HG02623 (cell line): ENCODE measurements at regions not wholly inside any gene's neighbourhood (a gene's known extent, or its start where the extent isn't known, plus 50 kb on each side); places are given as distances from the start of the nearest gene placed in this dataset.

ENCODE experiments used
- ATAC-seq: cut with Tn5 transposase; IDR thresholded peaks from one replicate; pipeline ENCODE4 v1.9.1; 2021; ENCODE audit warnings: moderate library complexity; ENCODE audit not compliant: unreplicated experiment

- no peak for ATAC-seq
Observed at GRCh38 chr6:138004430-138005287, 102.6 kb downstream of the PERP start.

- no peak for ATAC-seq
Observed at GRCh38 chr6:138005846-138006245, 101.4 kb downstream of the PERP start.

DNA sequence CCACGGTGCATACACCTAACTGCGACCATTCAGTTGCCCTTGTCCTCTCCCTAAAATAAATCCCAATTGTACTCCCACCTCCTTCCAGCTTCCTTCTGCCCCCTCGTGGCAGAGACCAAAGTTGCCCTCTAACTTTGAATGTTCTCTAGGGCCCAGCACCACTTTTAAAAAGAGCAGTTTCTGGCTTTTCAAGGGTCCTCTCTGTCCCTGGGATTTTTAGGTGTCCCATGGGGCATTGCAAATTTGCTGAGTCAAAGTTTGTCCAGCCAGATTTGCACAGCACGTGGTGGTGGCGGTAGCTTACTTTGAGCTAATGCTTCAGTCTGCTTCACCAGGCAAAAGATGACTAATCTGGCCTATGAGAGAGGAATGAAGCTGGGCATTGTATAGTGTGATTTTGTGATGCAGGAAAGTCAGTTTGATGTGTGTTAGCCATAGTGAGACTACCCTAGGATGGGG, 100.2 kb downstream of the PERP start:
- no peak for ATAC-seq

DNA sequence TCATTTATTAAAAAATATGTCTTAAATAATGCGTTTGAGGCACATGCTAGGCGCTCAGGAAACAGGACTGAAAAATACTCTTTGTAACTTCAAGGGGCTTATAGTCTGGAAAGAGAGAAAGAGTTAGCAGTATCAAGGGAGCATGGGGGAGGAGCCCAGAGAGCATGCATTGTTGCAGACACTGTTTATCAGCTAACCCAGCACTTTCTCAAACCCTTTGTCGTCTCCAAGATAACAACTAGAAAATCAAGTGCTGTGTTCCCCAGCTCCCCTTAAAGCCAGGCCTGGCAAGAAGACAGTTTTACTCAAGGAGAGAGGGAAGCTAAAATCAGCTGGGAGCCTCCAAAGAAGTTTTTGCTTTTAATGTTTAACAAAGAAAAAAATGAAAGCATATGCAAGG, 98.4 kb downstream of the PERP start:
- ATAC-seq: no peak

DNA sequence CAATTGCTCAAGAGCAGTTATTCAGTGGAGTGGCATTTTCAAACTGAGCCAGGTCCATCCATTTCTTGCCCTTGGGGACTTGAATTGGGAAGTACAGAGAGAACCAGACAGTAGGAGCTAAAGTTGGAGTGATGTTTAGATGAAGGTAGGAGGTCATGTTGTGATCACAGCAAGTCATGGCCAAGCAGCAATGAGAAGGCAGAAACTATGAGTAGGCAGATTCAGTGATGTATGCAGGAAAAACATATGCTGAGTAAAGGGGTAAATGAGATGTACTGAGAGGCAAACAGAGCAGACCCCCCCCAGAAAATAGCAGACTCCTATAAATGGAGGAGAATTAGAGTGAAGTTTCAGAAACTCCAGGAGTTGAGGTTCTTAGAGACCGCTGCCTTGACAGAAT, 95.8 kb downstream of the PERP start:
- ATAC-seq: no peak

- no peak for ATAC-seq
Observed at GRCh38 chr6:138012682-138013081, 94.5 kb downstream of the PERP start.

GRCh38 chr6:138013959-138014358, 93.3 kb downstream of the PERP start:
- ATAC-seq: no peak

- no peak for ATAC-seq
Observed at GRCh38 chr6:138017166-138017757, 90.0 kb downstream of the PERP start.

- ATAC-seq: no peak
Observed at GRCh38 chr6:138018297-138018696, 88.9 kb downstream of the PERP start.

- no peak for ATAC-seq
Observed at GRCh38 chr6:138025528-138025978, 81.7 kb downstream of the PERP start.

GRCh38 chr6:138026342-138026741, 80.9 kb downstream of the PERP start:
- no peak for ATAC-seq

DNA sequence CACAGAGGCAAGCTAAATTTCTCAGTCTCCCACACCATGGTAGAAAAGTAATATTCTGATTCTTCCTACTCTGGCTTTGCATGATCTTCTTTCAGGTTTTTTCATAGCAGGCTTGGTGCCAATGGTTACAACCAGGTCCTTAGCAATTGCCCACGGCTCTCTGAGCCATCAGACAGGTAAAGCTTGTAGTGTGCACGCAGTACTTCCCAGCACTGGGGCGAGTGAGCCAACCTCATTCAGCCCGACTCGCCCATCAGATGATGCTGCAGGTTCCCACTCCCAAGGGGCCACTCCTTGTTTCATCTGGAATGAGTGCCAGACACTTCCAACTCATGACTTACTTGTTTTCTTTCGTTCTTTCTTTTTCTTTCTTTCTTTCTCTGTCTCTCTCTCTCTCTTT, 78.3 kb downstream of the PERP start:
- no peak for ATAC-seq

GRCh38 chr6:138030872-138031271, 76.3 kb downstream of the PERP start:
- no peak for ATAC-seq

DNA sequence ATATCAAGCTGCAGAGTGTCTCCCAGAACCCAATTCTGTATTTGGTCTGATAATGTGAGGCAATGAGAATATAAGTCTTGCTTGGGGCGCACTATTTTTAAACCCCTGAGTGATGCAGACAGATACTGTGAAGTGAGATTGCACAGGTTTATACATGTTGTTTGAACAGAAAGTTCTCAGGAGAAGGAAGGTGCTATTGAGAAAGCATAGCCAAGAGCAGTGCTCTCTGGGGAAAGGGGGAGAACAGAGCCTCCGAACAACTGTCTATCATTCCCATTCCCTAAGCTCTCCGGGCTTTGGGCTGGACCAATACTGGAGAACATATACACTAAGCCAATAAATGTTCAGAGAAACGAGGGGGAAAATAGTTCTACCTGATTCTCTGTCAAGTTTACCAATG, 75.8 kb downstream of the PERP start:
- no peak for ATAC-seq

- ATAC-seq: no peak
Observed at GRCh38 chr6:138031850-138032249, 75.4 kb downstream of the PERP start.

- no peak for ATAC-seq
Observed at GRCh38 chr6:138032571-138032970, 74.6 kb downstream of the PERP start.

DNA sequence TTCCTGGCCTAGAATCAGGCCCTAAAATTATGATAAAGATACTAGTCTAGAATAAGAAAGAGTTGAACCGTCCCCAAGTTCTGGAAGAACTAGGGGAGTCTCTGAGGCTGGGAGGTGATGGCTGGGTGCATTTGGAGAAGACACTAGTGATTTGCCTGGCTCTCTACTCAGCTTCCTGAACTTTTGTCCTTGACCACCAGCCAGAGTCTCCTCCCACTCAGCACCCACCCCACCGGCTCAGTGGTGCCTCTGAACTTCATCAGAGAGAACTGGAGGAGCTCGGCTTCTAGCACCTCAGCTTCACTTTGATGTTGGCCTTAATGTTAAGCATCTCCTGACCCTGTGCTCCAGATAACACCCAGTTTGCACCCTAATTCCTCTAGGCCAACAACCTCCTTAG, 73.0 kb downstream of the PERP start:
- no peak for ATAC-seq

- ATAC-seq: no peak
Observed at GRCh38 chr6:138035070-138035469, 72.1 kb downstream of the PERP start.

- ATAC-seq: no peak
Observed at GRCh38 chr6:138036111-138036510, 71.1 kb downstream of the PERP start.

DNA sequence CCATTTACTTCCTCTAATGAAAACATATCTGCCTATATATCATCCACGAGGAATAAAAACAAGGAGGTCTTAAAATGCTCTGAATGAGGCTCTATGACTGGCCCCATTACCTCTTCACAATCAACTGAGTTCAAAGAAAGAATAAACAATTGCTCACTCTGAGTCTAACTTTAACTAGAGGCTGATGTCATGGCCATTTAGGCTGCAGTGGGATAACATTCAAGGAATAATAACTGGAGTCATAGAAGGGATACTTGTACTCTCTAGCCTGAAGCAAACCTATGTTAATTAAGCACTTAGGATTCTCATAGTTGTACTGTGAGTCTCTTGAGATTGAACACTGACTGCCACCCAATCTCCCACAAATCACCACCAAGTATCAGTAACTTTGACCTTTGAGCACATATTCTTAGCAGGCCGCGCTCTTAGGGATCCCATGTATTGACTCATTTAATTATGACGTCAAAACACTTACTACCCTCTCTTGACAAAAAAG, 70.2 kb downstream of the PERP start:
- ATAC-seq: no peak

DNA sequence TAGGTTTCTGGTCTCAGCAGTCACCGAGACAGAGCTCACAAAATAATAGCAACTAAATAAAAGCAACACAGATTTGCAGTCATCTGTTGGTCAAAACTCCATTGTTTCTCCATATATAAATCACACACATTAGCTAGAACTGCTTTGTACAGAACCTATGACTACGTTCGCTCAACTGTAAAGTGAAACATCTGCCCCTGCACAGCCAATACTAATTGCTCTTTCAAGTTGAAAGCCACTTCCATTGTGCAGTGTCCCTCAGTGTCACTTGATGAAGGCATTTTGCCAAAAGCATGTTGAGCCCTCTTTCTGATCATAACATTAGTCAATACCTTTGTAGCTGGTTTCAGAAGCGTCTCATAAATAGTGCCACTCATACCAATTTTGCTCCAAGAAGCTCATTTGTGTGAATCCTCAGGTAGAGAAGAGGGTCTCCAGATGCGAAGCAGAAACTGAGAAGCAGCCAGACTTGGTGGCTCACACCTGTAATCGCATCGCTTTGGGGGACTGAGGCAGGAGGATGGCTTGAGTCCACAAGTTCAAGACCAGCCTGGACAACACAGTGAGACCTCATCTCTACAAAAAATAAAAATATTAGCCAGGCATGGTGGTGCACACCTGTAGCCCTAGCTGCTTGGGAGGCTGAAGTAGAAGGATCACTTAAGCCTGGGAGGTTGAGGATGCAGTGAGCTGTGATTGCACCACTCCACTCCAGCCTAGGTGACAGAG, 68.9 kb downstream of the PERP start:
- ATAC-seq: no peak
